Muscle layer of colon (tissue), 2 donors: ENCODE measurements at regions not wholly inside any gene's neighbourhood (a gene's known extent, or its start where the extent isn't known, plus 50 kb on each side); places are given as distances from the start of the nearest gene placed in this dataset.
"Not testable (repeated sequence)": the region's sequence is repeated elsewhere in the genome, so short reads cannot be mapped to it uniquely, and the experiment has no call there.

Experiments
- H3K27ac ChIP-seq: one replicate; pipeline ENCODE4 v1.7.0; 2013; ENCODE audit warnings: low read depth, mild to moderate bottlenecking, low read length, moderate library complexity
- H3K27me3 ChIP-seq, 2 donors: one replicate each; pipeline ENCODE4 v1.7.0; 2013; ENCODE audit warnings: low read length in 2 of 2, mild to moderate bottlenecking in 2 of 2; ENCODE audit not compliant: insufficient read depth in 2 of 2, control insufficient read depth in 1 of 2
- H3K36me3 ChIP-seq: one replicate; pipeline ENCODE4 v1.7.0; 2013; ENCODE audit warnings: mild to moderate bottlenecking, low read length; ENCODE audit not compliant: insufficient read depth
- H3K4me1 ChIP-seq: one replicate; pipeline ENCODE4 v1.7.0; 2013; ENCODE audit warnings: mild to moderate bottlenecking, low read length; ENCODE audit not compliant: insufficient read depth
- H3K4me3 ChIP-seq, 2 donors: one replicate each; pipeline ENCODE4 v1.7.0; 2013; ENCODE audit warnings: low read length in 2 of 2, low read depth in 1 of 2, mild to moderate bottlenecking in 1 of 2, moderate library complexity in 1 of 2
- H3K9ac ChIP-seq: one replicate; pipeline ENCODE4 v1.7.0; 2013; ENCODE audit warnings: low read length
- H3K9me3 ChIP-seq: one replicate; pipeline ENCODE4 v1.7.0; 2013; ENCODE audit warnings: mild to moderate bottlenecking, low read length
- donor health status: abdominal sarcoma.
- donor health status: Adenocarcinoma of cecum.

GRCh38 chr1:232131715-232132391 is 498.1 kb downstream of the SIPA1L2 start:
- no peaks in the 10 kb centered on the region for H3K9me3 ChIP-seq
- H3K27ac ChIP-seq: no peak overlapping the region
- no peaks in the 10 kb centered on the region for H3K27me3 ChIP-seq
- H3K36me3 ChIP-seq: no peaks in the 10 kb centered on the region
- no peak overlapping the region for H3K9ac ChIP-seq
- no peaks in the 10 kb centered on the region for H3K4me1 ChIP-seq
- no peak overlapping the region for H3K4me3 ChIP-seq

GRCh38 chr1:232130815-232131480 is 499.0 kb downstream of the SIPA1L2 start:
- no peaks in the 10 kb centered on the region for H3K9me3 ChIP-seq
- no peak overlapping the region for H3K4me3 ChIP-seq
- H3K27ac ChIP-seq: no peak overlapping the region
- H3K36me3 ChIP-seq: no peaks in the 10 kb centered on the region
- no peak overlapping the region for H3K9ac ChIP-seq
- H3K27me3 ChIP-seq: no peaks in the 10 kb centered on the region
- no peaks in the 10 kb centered on the region for H3K4me1 ChIP-seq

- H3K4me3 ChIP-seq: no peak overlapping the region
- H3K4me1 ChIP-seq: no peaks in the 10 kb centered on the region
- H3K36me3 ChIP-seq: no peaks in the 10 kb centered on the region
Observed at GRCh38 chr1:232127190-232127589, 500.6 kb downstream of the DISC1 start.

GRCh38 chr1:232123775-232124659 is 497.4 kb downstream of the DISC1 start:
- Histone ChIP-seq H3K9me3 (no peaks in the 10 kb centered on the region), H3K9ac (no peak overlapping the region), H3K27ac (no peak overlapping the region), H3K36me3 (no peaks in the 10 kb centered on the region), H3K4me3 (no peak overlapping the region), H3K4me1 (no peaks in the 10 kb centered on the region), H3K27me3 (no peaks in the 10 kb centered on the region)

More at GRCh38 chr1:232127190-232127589, 500.6 kb downstream of the DISC1 start:
- Histone ChIP-seq H3K27ac (no peak overlapping the region), H3K9ac (no peak overlapping the region), H3K9me3 (no peaks in the 10 kb centered on the region), H3K27me3 (no peaks in the 10 kb centered on the region)

- not testable (repeated sequence) for H3K27me3 ChIP-seq, H3K4me1 ChIP-seq, H3K27ac ChIP-seq, H3K9ac ChIP-seq, H3K9me3 ChIP-seq, H3K4me3 ChIP-seq, H3K36me3 ChIP-seq
Observed at GRCh38 chr1:232117903-232118302, 491.3 kb downstream of the DISC1 start.

- H3K27ac ChIP-seq: no peak overlapping the region
- no peak overlapping the region for H3K9ac ChIP-seq
- no peak overlapping the region for H3K4me3 ChIP-seq
- H3K4me1 ChIP-seq: no peaks in the 10 kb centered on the region
- no peaks in the 10 kb centered on the region for H3K9me3 ChIP-seq
- no peaks in the 10 kb centered on the region for H3K36me3 ChIP-seq
- no peaks in the 10 kb centered on the region for H3K27me3 ChIP-seq
Observed at GRCh38 chr1:232114985-232115384, 488.4 kb downstream of the DISC1 start.

- Histone ChIP-seq H3K4me1 (no peaks in the 10 kb centered on the region), H3K9ac (no peak overlapping the region), H3K27me3 (no peaks in the 10 kb centered on the region), H3K36me3 (no peaks in the 10 kb centered on the region), H3K9me3 (no peaks in the 10 kb centered on the region), H3K4me3 (no peak overlapping the region), H3K27ac (no peak overlapping the region)
Observed at GRCh38 chr1:232112076-232112475, 485.5 kb downstream of the DISC1 start.

- Histone ChIP-seq H3K4me3 (no peak overlapping the region), H3K27me3 (no peaks in the 10 kb centered on the region), H3K27ac (no peak overlapping the region), H3K9me3 (no peaks in the 10 kb centered on the region), H3K4me1 (no peaks in the 10 kb centered on the region), H3K36me3 (no peaks in the 10 kb centered on the region), H3K9ac (no peak overlapping the region)
Observed at GRCh38 chr1:232111611-232112010, 485.0 kb downstream of the DISC1 start.

- H3K4me3 ChIP-seq: no peak overlapping the region
- H3K36me3 ChIP-seq: no peaks in the 10 kb centered on the region
- no peak overlapping the region for H3K27ac ChIP-seq
- H3K4me1 ChIP-seq: no peaks in the 10 kb centered on the region
- H3K9me3 ChIP-seq: no peaks in the 10 kb centered on the region
- no peak overlapping the region for H3K9ac ChIP-seq
- no peaks in the 10 kb centered on the region for H3K27me3 ChIP-seq
Observed at GRCh38 chr1:232110281-232111090, 483.9 kb downstream of the DISC1 start.

GRCh38 chr1:232109391-232109790 is 482.8 kb downstream of the DISC1 start:
- Histone ChIP-seq H3K4me3 (no peak overlapping the region), H3K9me3 (no peaks in the 10 kb centered on the region), H3K36me3 (no peaks in the 10 kb centered on the region), H3K27me3 (no peaks in the 10 kb centered on the region), H3K9ac (no peak overlapping the region), H3K27ac (no peak overlapping the region), H3K4me1 (no peaks in the 10 kb centered on the region)

GRCh38 chr1:232108598-232108997 is 482.0 kb downstream of the DISC1 start:
- Histone ChIP-seq H3K36me3 (no peaks in the 10 kb centered on the region), H3K9ac (no peak overlapping the region), H3K4me1 (no peaks in the 10 kb centered on the region), H3K4me3 (no peak overlapping the region), H3K9me3 (no peaks in the 10 kb centered on the region), H3K27ac (no peak overlapping the region), H3K27me3 (no peaks in the 10 kb centered on the region)
